Pulmonary artery endothelial cell (primary cell): ENCODE measurements at regions not wholly inside any gene's neighbourhood (a gene's known extent, or its start where the extent isn't known, plus 50 kb on each side); places are given as distances from the start of the nearest gene placed in this dataset.
"Not testable (repeated sequence)": the region's sequence is repeated elsewhere in the genome, so short reads cannot be mapped to it uniquely, and the experiment has no call there.

Experiments
- DNase-seq: peaks from one replicate; pipeline ENCODE4 v3.0.0-alpha.2; 2011; ENCODE audit warnings: low read depth, low spot score

- DNase-seq: no peak
Observed at GRCh38 chr2:56960581-56960980, 776.8 kb downstream of the CCDC85A start.

GRCh38 chr2:56962673-56963072 is 778.9 kb downstream of the CCDC85A start:
- no peak for DNase-seq

GRCh38 chr2:56969513-56969912 is 785.7 kb downstream of the CCDC85A start:
- no peak for DNase-seq

GRCh38 chr2:56971383-56971974 is 787.7 kb downstream of the CCDC85A start:
- DNase-seq: no peak

DNA sequence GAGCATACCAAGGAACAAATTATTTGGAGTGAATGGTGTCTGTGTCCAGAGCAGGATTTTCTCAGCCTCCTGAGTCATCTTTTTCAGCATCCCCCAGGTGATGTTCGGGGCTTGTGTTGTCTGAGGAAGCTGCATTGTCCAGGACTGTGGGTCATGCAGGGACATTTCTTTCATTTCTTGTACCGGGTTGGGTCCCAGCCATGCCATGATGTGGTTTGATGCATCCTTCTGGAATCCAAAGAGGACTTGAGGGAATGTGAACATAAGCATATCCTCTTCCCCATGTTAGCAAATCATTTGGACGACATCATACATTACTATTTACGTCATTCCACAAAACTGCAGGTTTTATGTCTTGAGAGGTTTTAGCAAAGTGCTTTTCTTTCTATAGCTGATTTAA is 797.8 kb downstream of the CCDC85A start:
- DNase-seq: no peak

GRCh38 chr2:56985609-56986008 is 801.8 kb downstream of the CCDC85A start:
- no peak for DNase-seq

GRCh38 chr2:57022496-57022895 is 838.7 kb downstream of the CCDC85A start:
- DNase-seq: no peak

GRCh38 chr2:57044931-57045635 is 861.3 kb downstream of the CCDC85A start:
- no peak for DNase-seq

- DNase-seq: no peak
Observed at GRCh38 chr2:57049273-57049672, 865.5 kb downstream of the CCDC85A start.

- DNase-seq: no peak
Observed at GRCh38 chr2:57050007-57050406, 866.2 kb downstream of the CCDC85A start.

GRCh38 chr2:57066301-57066700 is 882.5 kb downstream of the CCDC85A start:
- not testable (repeated sequence) for DNase-seq

GRCh38 chr2:57075226-57075625 is 891.4 kb downstream of the CCDC85A start:
- DNase-seq: no peak

DNA sequence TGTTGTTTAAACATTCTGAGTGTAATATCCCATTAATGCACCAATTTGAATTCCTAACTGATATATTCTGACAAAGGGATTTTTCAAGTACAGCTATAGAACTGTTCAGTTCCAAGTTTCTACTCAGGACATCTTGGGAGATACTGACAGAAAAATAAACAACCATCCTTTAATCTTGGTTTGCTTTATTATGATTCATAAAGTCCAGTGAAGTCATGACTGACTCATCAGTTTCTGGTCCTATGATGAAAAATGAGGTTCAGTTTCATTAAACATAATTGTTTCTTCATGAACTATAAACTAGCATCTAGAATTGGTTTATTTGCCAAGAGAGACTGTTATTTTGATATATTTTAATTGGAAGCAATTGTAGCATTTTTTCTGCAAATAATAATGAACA is 896.2 kb downstream of the CCDC85A start:
- no peak for DNase-seq

- DNase-seq: no peak
Observed at GRCh38 chr2:57084697-57085281, 901.0 kb downstream of the CCDC85A start.

- DNase-seq: no peak
Observed at GRCh38 chr2:57093020-57093419, 909.2 kb downstream of the CCDC85A start.

- DNase-seq: no peak
Observed at GRCh38 chr2:57097855-57098254, 914.1 kb downstream of the CCDC85A start.

GRCh38 chr2:57100436-57100835 is 916.6 kb downstream of the CCDC85A start:
- DNase-seq: no peak

DNA sequence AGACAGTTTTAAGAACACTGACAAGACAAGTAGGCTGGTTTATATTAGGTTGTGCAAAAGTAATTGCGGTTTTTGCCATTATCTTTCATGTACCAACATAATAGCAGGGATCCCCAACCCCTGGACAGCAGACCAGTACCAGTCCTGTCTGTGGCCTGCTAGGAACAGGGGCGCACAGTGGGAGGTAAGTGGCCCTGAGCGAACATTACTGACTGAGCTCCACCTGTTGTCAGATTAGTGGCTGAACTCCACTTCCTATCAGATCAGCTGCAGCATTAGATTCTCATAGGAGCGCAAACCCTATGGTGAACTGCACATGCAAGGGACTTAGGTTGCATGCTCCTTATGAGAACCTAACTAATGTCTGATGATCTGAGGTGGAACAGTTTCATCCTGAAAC is 921.9 kb downstream of the CCDC85A start:
- no peak for DNase-seq

- no peak for DNase-seq
Observed at GRCh38 chr2:57107353-57107752, 923.6 kb downstream of the CCDC85A start.

GRCh38 chr2:57111531-57111930 is 927.7 kb downstream of the CCDC85A start:
- DNase-seq: no peak

DNA sequence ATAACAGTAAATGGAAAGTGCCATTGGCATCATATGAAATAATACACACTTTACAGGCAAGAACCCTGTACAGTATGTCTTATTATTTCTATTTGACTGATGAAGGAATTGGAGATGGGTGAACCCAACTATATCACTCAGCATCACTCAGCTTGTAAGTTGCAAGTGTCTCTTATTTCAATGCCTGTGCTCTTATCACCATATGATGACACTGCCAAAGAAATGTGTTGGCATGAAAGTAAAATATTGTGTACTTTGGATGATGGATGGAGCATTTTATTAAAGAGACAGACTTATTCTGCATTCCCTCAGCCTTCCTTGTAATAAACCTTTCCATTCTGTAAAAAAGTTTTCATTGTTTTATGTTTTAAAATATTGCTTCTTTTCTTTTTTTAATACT is 927.5 kb upstream of the VRK2 start:
- DNase-seq: no peak

GRCh38 chr2:57126410-57126809 is 920.2 kb upstream of the VRK2 start:
- DNase-seq: no peak

GRCh38 chr2:57139179-57139578 is 907.4 kb upstream of the VRK2 start:
- DNase-seq: no peak
